ENCODE measurements at regions not wholly inside any gene's neighbourhood (a gene's known extent, or its start where the extent isn't known, plus 50 kb on each side); places are given as distances from the start of the nearest gene placed in this dataset.

- no peaks in the 10 kb centered on the region for H3K27me3 ChIP-seq (ENCODE audit: insufficient read depth, low read depth, low read length)
- H3F3A ChIP-seq (ENCODE audit: insufficient read depth, low read length, poor library complexity, severe bottlenecking): no peaks in the 10 kb centered on the region
- no peak overlapping the region for H3K9ac ChIP-seq (ENCODE audit: low read length)
- H3K27ac ChIP-seq (ENCODE audit: low read length): no peak overlapping the region
- H3K9me3 ChIP-seq (ENCODE audit: low read length): no peaks in the 10 kb centered on the region
- TF ChIP-seq EZH2 (IDR thresholded peaks at IDR 0.05; ENCODE audit: borderline replicate concordance, insufficient read depth, low read length, poor library complexity, severe bottlenecking): no peak
- no peak for TF ChIP-seq MXI1 (conservative IDR thresholded peaks at IDR 0.05; ENCODE audit: poor library complexity, severe bottlenecking)
- TF ChIP-seq SMC3 (conservative IDR thresholded peaks at IDR 0.05; ENCODE audit: poor library complexity): no peak
- TF ChIP-seq POLR2AphosphoS5 (IDR thresholded peaks at IDR 0.05): no peak
- TF ChIP-seq RAD21 (conservative IDR thresholded peaks at IDR 0.05): no peak
- TF ChIP-seq CTCF (IDR thresholded peaks at IDR 0.05; ENCODE audit: poor library complexity, severe bottlenecking): no peak
- no peak for TF ChIP-seq TAF1 (IDR thresholded peaks at IDR 0.05; ENCODE audit: low read depth)
- no peak for TF ChIP-seq EP300 (conservative IDR thresholded peaks at IDR 0.05; ENCODE audit: poor library complexity, severe bottlenecking)
- H3K36me3 ChIP-seq (ENCODE audit: insufficient read depth, low read length): no peaks in the 10 kb centered on the region
- no peak overlapping the region for H3K4me2 ChIP-seq (ENCODE audit: low read length)
- no peak overlapping the region for H2AFZ ChIP-seq (ENCODE audit: low read depth, low read length)
- no peak overlapping the region for H3K4me3 ChIP-seq (ENCODE audit: low read length)
- no peaks in the 10 kb centered on the region for H3K79me2 ChIP-seq (replicated peaks; ENCODE audit: insufficient read depth, low read length)
- no peaks in the 10 kb centered on the region for H4K20me1 ChIP-seq (ENCODE audit: insufficient read depth)
- no peaks in the 10 kb centered on the region for H3K9me2 ChIP-seq (ENCODE audit: insufficient read depth, low read length)
These were observed 321.0 kb upstream of the THSD7B start for GRCh38 chr2:136444323-136444722.

- H4K20me1 ChIP-seq (ENCODE audit: insufficient read depth): no peaks in the 10 kb centered on the region
- H3K27ac ChIP-seq (ENCODE audit: low read length): no peak overlapping the region
- no peaks in the 10 kb centered on the region for H3K9me3 ChIP-seq (ENCODE audit: low read length)
- H3K9me2 ChIP-seq (ENCODE audit: insufficient read depth, low read length): no peaks in the 10 kb centered on the region
- no peak for TF ChIP-seq EP300 (conservative IDR thresholded peaks at IDR 0.05; ENCODE audit: poor library complexity, severe bottlenecking)
- TF ChIP-seq SMC3 (conservative IDR thresholded peaks at IDR 0.05; ENCODE audit: poor library complexity): no peak
- no peak for TF ChIP-seq MXI1 (conservative IDR thresholded peaks at IDR 0.05; ENCODE audit: poor library complexity, severe bottlenecking)
- no peak for TF ChIP-seq TAF1 (IDR thresholded peaks at IDR 0.05; ENCODE audit: low read depth)
- TF ChIP-seq CTCF (IDR thresholded peaks at IDR 0.05; ENCODE audit: poor library complexity, severe bottlenecking): no peak
- TF ChIP-seq, protein P1, sequence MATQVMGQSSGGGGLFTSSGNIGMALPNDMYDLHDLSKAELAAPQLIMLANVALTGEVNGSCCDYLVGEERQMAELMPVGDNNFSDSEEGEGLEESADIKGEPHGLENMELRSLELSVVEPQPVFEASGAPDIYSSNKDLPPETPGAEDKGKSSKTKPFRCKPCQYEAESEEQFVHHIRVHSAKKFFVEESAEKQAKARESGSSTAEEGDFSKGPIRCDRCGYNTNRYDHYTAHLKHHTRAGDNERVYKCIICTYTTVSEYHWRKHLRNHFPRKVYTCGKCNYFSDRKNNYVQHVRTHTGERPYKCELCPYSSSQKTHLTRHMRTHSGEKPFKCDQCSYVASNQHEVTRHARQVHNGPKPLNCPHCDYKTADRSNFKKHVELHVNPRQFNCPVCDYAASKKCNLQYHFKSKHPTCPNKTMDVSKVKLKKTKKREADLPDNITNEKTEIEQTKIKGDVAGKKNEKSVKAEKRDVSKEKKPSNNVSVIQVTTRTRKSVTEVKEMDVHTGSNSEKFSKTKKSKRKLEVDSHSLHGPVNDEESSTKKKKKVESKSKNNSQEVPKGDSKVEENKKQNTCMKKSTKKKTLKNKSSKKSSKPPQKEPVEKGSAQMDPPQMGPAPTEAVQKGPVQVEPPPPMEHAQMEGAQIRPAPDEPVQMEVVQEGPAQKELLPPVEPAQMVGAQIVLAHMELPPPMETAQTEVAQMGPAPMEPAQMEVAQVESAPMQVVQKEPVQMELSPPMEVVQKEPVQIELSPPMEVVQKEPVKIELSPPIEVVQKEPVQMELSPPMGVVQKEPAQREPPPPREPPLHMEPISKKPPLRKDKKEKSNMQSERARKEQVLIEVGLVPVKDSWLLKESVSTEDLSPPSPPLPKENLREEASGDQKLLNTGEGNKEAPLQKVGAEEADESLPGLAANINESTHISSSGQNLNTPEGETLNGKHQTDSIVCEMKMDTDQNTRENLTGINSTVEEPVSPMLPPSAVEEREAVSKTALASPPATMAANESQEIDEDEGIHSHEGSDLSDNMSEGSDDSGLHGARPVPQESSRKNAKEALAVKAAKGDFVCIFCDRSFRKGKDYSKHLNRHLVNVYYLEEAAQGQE (IDR thresholded peaks at IDR 0.05; ENCODE audit: borderline replicate concordance): no peak
- TF ChIP-seq RAD21 (conservative IDR thresholded peaks at IDR 0.05): no peak
- TF ChIP-seq EZH2 (IDR thresholded peaks at IDR 0.05; ENCODE audit: borderline replicate concordance, insufficient read depth, low read length, poor library complexity, severe bottlenecking): no peak
- no peak for TF ChIP-seq POLR2AphosphoS5 (IDR thresholded peaks at IDR 0.05)
- no peaks in the 10 kb centered on the region for H3K36me3 ChIP-seq (ENCODE audit: insufficient read depth, low read length)
- H3F3A ChIP-seq (ENCODE audit: insufficient read depth, low read length, poor library complexity, severe bottlenecking): no peaks in the 10 kb centered on the region
- H3K4me2 ChIP-seq (ENCODE audit: low read length): no peak overlapping the region
- no peak overlapping the region for H3K4me3 ChIP-seq (ENCODE audit: low read length)
- no peak overlapping the region for H2AFZ ChIP-seq (ENCODE audit: low read depth, low read length)
- H3K9ac ChIP-seq (ENCODE audit: low read length): no peak overlapping the region
- H3K27me3 ChIP-seq (ENCODE audit: insufficient read depth, low read depth, low read length): no peaks in the 10 kb centered on the region
- no peaks in the 10 kb centered on the region for H3K79me2 ChIP-seq (replicated peaks; ENCODE audit: insufficient read depth, low read length)
These were observed 321.7 kb upstream of the THSD7B start for GRCh38 chr2:136443661-136444060.

All from neural cell (in vitro differentiated cells).